ENCODE measurements at regions not wholly inside any gene's neighbourhood (a gene's known extent, or its start where the extent isn't known, plus 50 kb on each side); places are given as distances from the start of the nearest gene placed in this dataset.
A peak's percentile ranks its signal among the peaks of the same experiment; 100 is the strongest.

- Histone ChIP-seq H3K36me3 (no peaks in the 10 kb centered on the region), H3K4me1 (peaks cover 0 to 2% (median under 1%) of the 10 kb centered on the region in 4 donors), H3K27ac (no peak overlapping the region), H3K27me3 (no peaks in the 10 kb centered on the region), H3K4me3 (no peak overlapping the region), H3K9me3 (no peaks in the 10 kb centered on the region)
- DNase-seq (no peak), ATAC-seq (ENCODE audit: low FRiP score in 2 of 2) (no peak)
- 19 to 40% methylated on average over 2 of the region's 2 CpGs for WGBS, 2 donors
- TF ChIP-seq CTCF (IDR thresholded peaks at IDR 0.05) = no peak
- TF ChIP-seq POLR2A (IDR thresholded peaks at IDR 0.05) = no peak
- no peak for TF ChIP-seq POLR2AphosphoS5 (IDR thresholded peaks at IDR 0.05)
- no peak for TF ChIP-seq EP300 (IDR thresholded peaks at IDR 0.05)
Observed at GRCh38 chr15:85324202-85324601, 56.2 kb upstream of the AKAP13 start.

GRCh38 chr15:85325834-85326233, 54.6 kb upstream of the AKAP13 start:
- H3K9me3 ChIP-seq = no peaks in the 10 kb centered on the region
- ATAC-seq (ENCODE audit: low FRiP score in 2 of 2) = no peak

GRCh38 chr15:85326291-85326690, 54.1 kb upstream of the AKAP13 start:
- H3K4me3 ChIP-seq = no peak overlapping the region
- TF ChIP-seq POLR2A (IDR thresholded peaks at IDR 0.05) (no peak), CTCF (IDR thresholded peaks at IDR 0.05) (no peak), POLR2AphosphoS5 (IDR thresholded peaks at IDR 0.05) (no peak), EP300 (IDR thresholded peaks at IDR 0.05) (no peak)
- no peak overlapping the region for H3K27ac ChIP-seq
- no peaks in the 10 kb centered on the region for H3K36me3 ChIP-seq
- no peaks in the 10 kb centered on the region for H3K9me3 ChIP-seq
- peaks cover 13 to 19% (median 16%) of the 10 kb centered on the region in 4 donors for H3K4me1 ChIP-seq
- no peak for DNase-seq
- no peak for ATAC-seq (ENCODE audit: low FRiP score in 2 of 2)
- H3K27me3 ChIP-seq = no peaks in the 10 kb centered on the region

More at GRCh38 chr15:85325834-85326233, 54.6 kb upstream of the AKAP13 start:
- no peak for DNase-seq
- Histone ChIP-seq H3K27me3 (no peaks in the 10 kb centered on the region), H3K4me1 (peaks cover 9 to 14% (median 12%) of the 10 kb centered on the region in 4 donors), H3K27ac (no peak overlapping the region), H3K36me3 (no peaks in the 10 kb centered on the region), H3K4me3 (no peak overlapping the region)
- TF ChIP-seq POLR2AphosphoS5 (IDR thresholded peaks at IDR 0.05) (no peak), CTCF (IDR thresholded peaks at IDR 0.05) (no peak), EP300 (IDR thresholded peaks at IDR 0.05) (no peak), POLR2A (IDR thresholded peaks at IDR 0.05) (no peak)
- 96 to 98% methylated on average over 2 of the region's 2 CpGs for WGBS, 2 donors

GRCh38 chr15:85327820-85328219, 52.6 kb upstream of the AKAP13 start:
- peak overlapping the region in 1 of 4 donors; percentile 8 for H3K27ac ChIP-seq

More at GRCh38 chr15:85327820-85328219, 52.6 kb upstream of the AKAP13 start:
- H3K9me3 ChIP-seq = no peaks in the 10 kb centered on the region
- peaks cover 23 to 31% (median 27%) of the 10 kb centered on the region in 4 donors for H3K4me1 ChIP-seq
- TF ChIP-seq POLR2A (IDR thresholded peaks at IDR 0.05) = no peak
- TF ChIP-seq CTCF (IDR thresholded peaks at IDR 0.05) = no peak
- no peak for TF ChIP-seq POLR2AphosphoS5 (IDR thresholded peaks at IDR 0.05)
- TF ChIP-seq EP300 (IDR thresholded peaks at IDR 0.05) = no peak
- 72 to 85% methylated on average over 3 of the region's 3 CpGs for WGBS, 2 donors
- no peaks in the 10 kb centered on the region for H3K36me3 ChIP-seq
- H3K27me3 ChIP-seq = no peaks in the 10 kb centered on the region
- DNase-seq (no peak), ATAC-seq (ENCODE audit: low FRiP score in 2 of 2) (no peak)
- no peak overlapping the region for H3K4me3 ChIP-seq

Measured in upper lobe of left lung (tissue), 6 donors.